Esophagus squamous epithelium (tissue), 5 donors: ENCODE measurements at regions not wholly inside any gene's neighbourhood (a gene's known extent, or its start where the extent isn't known, plus 50 kb on each side); places are given as distances from the start of the nearest gene placed in this dataset.

Experiments used
- DNase-seq: peaks from one replicate; lab custom pipeline; 2025; lab: John Stamatoyannopoulos, UW
- H3K27ac ChIP-seq, 4 donors: fragments of 200-600 bp; sonication (generic); one replicate each; pipeline ENCODE4 v1.5.1; 2016 to 2019; ENCODE audit warnings: mild to moderate bottlenecking in 1 of 4
- H3K27me3 ChIP-seq, 4 donors: fragments of 200-600 bp; sonication (generic); 1 replicate in 3 of 4; 2 replicates in 1 of 4; pipeline versions ENCODE4 v1.5.1 to v1.6.0; 2017 to 2021; ENCODE audit warnings: antibody characterized with exemption in 1 of 4
- H3K36me3 ChIP-seq, 3 donors: fragments of 200-600 bp; sonication (generic); one replicate each; pipeline ENCODE4 v1.5.1; 2016 to 2019
- H3K4me1 ChIP-seq, 3 donors: fragments of 200-600 bp; sonication (generic); one replicate each; pipeline ENCODE4 v1.5.1; 2017 to 2019
- H3K4me3 ChIP-seq, 4 donors: fragments of 200-600 bp; sonication (generic); 1 replicate in 3 of 4; 2 replicates in 1 of 4; pipeline ENCODE4 v1.5.1; 2016 to 2019; ENCODE audit warnings: mild to moderate bottlenecking in 2 of 4, moderate library complexity in 1 of 4
- H3K9me3 ChIP-seq, 3 donors: fragments of 200-600 bp; sonication (generic); one replicate each; pipeline ENCODE4 v1.5.1; 2016 to 2019
- POLR2A ChIP-seq, 4 donors: fragments of 450-650 bp; IDR thresholded peaks; one replicate each; pipeline ENCODE4 v1.6.1; 2017; ENCODE audit warnings: antibody characterized with exemption in 4 of 4, mild to moderate bottlenecking in 4 of 4, moderate library complexity in 3 of 4
- WGBS, 2 donors: methylation state at CpG; one replicate each; pipeline ENCODE4 v1.1.5; 2018; 5-methylcytosine and 5-hydroxymethylcytosine counted together
- intact Hi-C: fragments of 100-400 bp; cut with DNase I; formaldehyde crosslinking; loops from one replicate; pipeline ENCODE4 v1.15.0; 2022
- TF ChIP-seq, protein P1 (sequence below), 6 experiments: fragments of 450-650 bp in 4 of 6; fragments of 200-600 bp in 2 of 6; sonication (generic) in 2 of 6; IDR thresholded peaks; one replicate each; pipeline ENCODE4 v1.5.1; 2016 to 2019; ENCODE audit warnings: antibody characterized with exemption in 6 of 6, mild to moderate bottlenecking in 4 of 6, moderate library complexity in 4 of 6
- donor health status: DM: yes; HTN: yes; CAD: no.

DNA sequence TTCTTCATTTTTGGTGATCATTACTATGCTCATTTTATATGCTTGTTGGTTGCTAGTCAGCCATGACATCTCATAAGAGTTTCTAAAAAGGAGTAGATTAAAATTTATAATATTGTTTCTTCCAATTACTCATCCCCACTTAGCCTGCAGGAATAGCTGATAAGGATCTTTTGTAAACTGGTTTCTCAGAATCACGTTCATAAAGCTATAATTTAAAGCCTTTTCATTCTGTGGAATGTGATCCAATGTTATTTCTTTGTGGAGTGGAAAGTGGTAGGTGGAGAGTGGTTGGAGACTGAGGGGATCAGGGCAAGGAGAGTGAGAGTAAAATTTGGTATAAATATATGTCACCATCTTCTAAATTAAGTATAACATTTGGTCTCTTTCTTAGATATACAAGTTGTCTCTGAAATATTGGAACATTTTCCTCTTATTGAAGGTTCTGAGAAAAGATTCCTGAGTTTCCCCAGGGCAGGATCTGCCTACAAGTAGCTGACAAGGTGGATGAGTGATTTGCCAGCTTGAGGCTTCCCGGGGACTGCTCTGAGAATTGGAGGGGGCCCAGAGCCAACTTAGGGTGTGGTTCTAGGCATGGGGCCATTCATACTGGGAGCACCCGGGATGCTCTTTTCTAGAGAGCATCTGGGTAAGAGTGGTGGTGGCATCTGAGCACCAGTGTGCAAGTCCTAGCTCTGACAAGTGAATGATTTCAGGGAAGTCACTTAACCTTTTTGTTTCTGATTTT lies 116.4 kb downstream of the TBX19 start:
- WGBS, 2 donors: 16 to 35% methylated on average over 2 to 3 of the region's 3 CpGs
- no peaks in the 10 kb centered on the region for H3K36me3 ChIP-seq
- intact Hi-C loops: no loop called here
- no peak for TF ChIP-seq POLR2A (IDR thresholded peaks at IDR 0.05)
- no peaks in the 10 kb centered on the region for H3K9me3 ChIP-seq
- no peak overlapping the region for H3K27ac ChIP-seq
- no peaks in the 10 kb centered on the region for H3K4me1 ChIP-seq
- no peaks in the 10 kb centered on the region for H3K27me3 ChIP-seq
- no peak for DNase-seq
- no peak overlapping the region for H3K4me3 ChIP-seq

DNA sequence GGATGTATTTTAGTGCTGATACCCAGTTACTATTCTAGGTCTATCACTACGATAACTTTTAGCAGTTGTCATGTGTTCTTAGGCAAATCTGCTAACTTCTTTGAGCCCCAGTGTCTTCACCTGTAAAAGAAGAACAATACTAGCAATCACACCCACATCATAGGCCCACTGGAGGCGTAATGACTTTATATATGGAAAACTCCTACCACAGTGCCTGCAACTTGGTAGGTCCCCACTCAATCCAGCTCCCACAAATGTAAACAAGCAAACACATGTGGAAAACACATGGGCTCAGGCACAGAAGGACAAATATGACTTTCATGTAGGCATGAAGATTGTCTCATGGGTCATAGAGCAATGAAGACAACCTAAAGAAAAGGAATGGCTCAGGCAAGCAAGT lies 115.8 kb downstream of the TBX19 start:
- intact Hi-C loops: no loop called here
- DNase-seq: no peak
- Histone ChIP-seq H3K27ac (no peak overlapping the region), H3K4me3 (no peak overlapping the region), H3K27me3 (no peaks in the 10 kb centered on the region), H3K36me3 (no peaks in the 10 kb centered on the region), H3K4me1 (peaks cover 0 to 4% (median 0%) of the 10 kb centered on the region in 3 donors), H3K9me3 (no peaks in the 10 kb centered on the region)
- TF ChIP-seq, protein P1, sequence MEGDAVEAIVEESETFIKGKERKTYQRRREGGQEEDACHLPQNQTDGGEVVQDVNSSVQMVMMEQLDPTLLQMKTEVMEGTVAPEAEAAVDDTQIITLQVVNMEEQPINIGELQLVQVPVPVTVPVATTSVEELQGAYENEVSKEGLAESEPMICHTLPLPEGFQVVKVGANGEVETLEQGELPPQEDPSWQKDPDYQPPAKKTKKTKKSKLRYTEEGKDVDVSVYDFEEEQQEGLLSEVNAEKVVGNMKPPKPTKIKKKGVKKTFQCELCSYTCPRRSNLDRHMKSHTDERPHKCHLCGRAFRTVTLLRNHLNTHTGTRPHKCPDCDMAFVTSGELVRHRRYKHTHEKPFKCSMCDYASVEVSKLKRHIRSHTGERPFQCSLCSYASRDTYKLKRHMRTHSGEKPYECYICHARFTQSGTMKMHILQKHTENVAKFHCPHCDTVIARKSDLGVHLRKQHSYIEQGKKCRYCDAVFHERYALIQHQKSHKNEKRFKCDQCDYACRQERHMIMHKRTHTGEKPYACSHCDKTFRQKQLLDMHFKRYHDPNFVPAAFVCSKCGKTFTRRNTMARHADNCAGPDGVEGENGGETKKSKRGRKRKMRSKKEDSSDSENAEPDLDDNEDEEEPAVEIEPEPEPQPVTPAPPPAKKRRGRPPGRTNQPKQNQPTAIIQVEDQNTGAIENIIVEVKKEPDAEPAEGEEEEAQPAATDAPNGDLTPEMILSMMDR (IDR thresholded peaks at IDR 0.05): no peak
- no peak for TF ChIP-seq POLR2A (IDR thresholded peaks at IDR 0.05)
- WGBS, 2 donors: 89 to 94% methylated on average over 2 of the region's 2 CpGs

GRCh38 chr1:168394858-168395257 lies 114.2 kb downstream of the TBX19 start:
- Histone ChIP-seq H3K4me3 (no peak overlapping the region), H3K36me3 (no peaks in the 10 kb centered on the region), H3K4me1 (peaks cover 0 to 5% (median 0%) of the 10 kb centered on the region in 3 donors), H3K27me3 (no peaks in the 10 kb centered on the region), H3K27ac (no peak overlapping the region), H3K9me3 (no peaks in the 10 kb centered on the region)
- intact Hi-C loops: no loop called here
- TF ChIP-seq POLR2A (IDR thresholded peaks at IDR 0.05): no peak
- TF ChIP-seq, protein P1 (IDR thresholded peaks at IDR 0.05): no peak
- 85 to 90% methylated on average over 1 of the region's 1 CpG for WGBS, 2 donors
- no peak for DNase-seq

DNA sequence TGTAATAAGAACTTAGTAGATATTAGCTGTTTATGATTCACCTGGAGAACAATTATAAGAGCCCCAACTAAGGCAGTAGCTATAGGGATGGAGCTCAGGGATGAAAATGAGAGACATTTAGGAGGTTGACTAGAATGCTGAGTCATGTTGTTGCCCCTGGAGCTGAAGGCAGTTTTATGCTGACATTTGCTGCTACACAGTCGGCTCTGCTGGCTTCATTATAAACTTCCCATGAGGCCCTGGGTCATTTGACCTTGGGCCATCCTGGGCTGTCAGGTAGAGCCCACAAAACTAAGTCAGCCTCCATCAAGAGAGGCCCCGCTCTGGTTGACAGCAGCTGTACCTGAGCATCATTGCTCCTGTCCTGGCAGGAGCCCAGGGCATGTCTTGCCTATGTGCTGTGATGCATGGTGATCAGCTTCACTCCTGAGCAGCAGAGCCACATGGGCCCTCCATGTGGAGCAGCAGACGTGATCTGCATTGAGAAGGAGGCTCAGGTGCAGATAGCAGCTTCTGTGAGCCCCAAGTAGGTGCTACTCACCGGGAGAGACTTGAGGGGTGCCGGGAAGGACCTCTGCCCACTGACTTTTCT lies 112.4 kb downstream of the TBX19 start:
- no peaks in the 10 kb centered on the region for H3K9me3 ChIP-seq
- intact Hi-C loops: no loop called here
- DNase-seq: no peak

GRCh38 chr1:168391851-168392681 lies 111.4 kb downstream of the TBX19 start:
- Histone ChIP-seq H3K36me3 (no peaks in the 10 kb centered on the region), H3K4me3 (no peak overlapping the region), H3K4me1 (peaks cover 0 to 13% (median 0%) of the 10 kb centered on the region in 3 donors), H3K9me3 (no peaks in the 10 kb centered on the region), H3K27ac (no peak overlapping the region), H3K27me3 (peaks cover 0 to under 1% (median 0%) of the 10 kb centered on the region in 4 donors)
- TF ChIP-seq, protein P1 (IDR thresholded peaks at IDR 0.05): no peak
- TF ChIP-seq POLR2A (IDR thresholded peaks at IDR 0.05): no peak
- 52 to 54% methylated on average over 8 of the region's 8 CpGs for WGBS, 2 donors
- intact Hi-C loops: no loop called here
- DNase-seq: no peak

More for the DNA sequence above, 112.4 kb downstream of the TBX19 start:
- WGBS, 2 donors: 71 to 74% methylated on average over 3 of the region's 5 CpGs
- Histone ChIP-seq H3K27me3 (no peaks in the 10 kb centered on the region), H3K4me1 (peaks cover 0 to 5% (median 0%) of the 10 kb centered on the region in 3 donors), H3K4me3 (no peak overlapping the region), H3K36me3 (no peaks in the 10 kb centered on the region), H3K27ac (no peak overlapping the region)
- TF ChIP-seq POLR2A (IDR thresholded peaks at IDR 0.05): no peak
- TF ChIP-seq, protein P1 (IDR thresholded peaks at IDR 0.05): no peak
